CD4-positive, CD25-positive, alpha-beta regulatory T cell (primary cell): ENCODE measurements at regions not wholly inside any gene's neighbourhood (a gene's known extent, or its start where the extent isn't known, plus 50 kb on each side); places are given as distances from the start of the nearest gene placed in this dataset.

Source experiments
- ATAC-seq, 2 donors: fragments of 150-1000 bp; cut with Tn5 transposase; one replicate each; pipeline ENCODE4 v1.10.0; 2021; ENCODE audit warnings: low read depth in 2 of 2, moderate number of reproducible peaks in 2 of 2, moderate library complexity in 1 of 2
- DNase-seq, 3 donors: peaks; one replicate each; pipeline versions ENCODE4 v3.0.0 to v3.0.0-alpha.2; 2012 to 2022; ENCODE audit warnings: mixed read lengths in 1 of 3
- H3K27ac ChIP-seq: one replicate; pipeline ENCODE4 v1.7.0; 2013; ENCODE audit warnings: mild to moderate bottlenecking, low read length; ENCODE audit not compliant: insufficient read depth, poor library complexity, severe bottlenecking
- H3K27me3 ChIP-seq: one replicate; pipeline ENCODE4 v1.7.0; 2013; ENCODE audit warnings: low read length; ENCODE audit not compliant: control insufficient read depth, insufficient read depth
- H3K36me3 ChIP-seq: one replicate; pipeline ENCODE4 v1.7.0; 2013; ENCODE audit warnings: mild to moderate bottlenecking, low read length, moderate library complexity; ENCODE audit not compliant: control insufficient read depth, insufficient read depth
- H3K4me1 ChIP-seq: 2 replicates; pipeline ENCODE4 v1.7.0; 2013; ENCODE audit warnings: mild to moderate bottlenecking, low read length; ENCODE audit not compliant: insufficient read depth, control insufficient read depth, poor library complexity, severe bottlenecking
- H3K4me3 ChIP-seq: one replicate; pipeline ENCODE4 v1.7.0; 2013; ENCODE audit warnings: low read depth, mild to moderate bottlenecking, low read length, moderate library complexity
- H3K9me3 ChIP-seq, 2 experiments: 1 replicate in 1 of 2; 2 replicates in 1 of 2; pipeline ENCODE4 v1.7.0; 2013; ENCODE audit warnings: low read length in 2 of 2, mild to moderate bottlenecking in 1 of 2, moderate library complexity in 1 of 2; ENCODE audit not compliant: control insufficient read depth in 2 of 2
- H3K27ac Mint-ChIP-seq, 3 donors: one replicate each; pipeline ENCODE4 v1.8.0; 2020 to 2022; ENCODE audit warnings: mild to moderate bottlenecking in 3 of 3, mixed read lengths in 3 of 3, moderate library complexity in 2 of 3
- H3K27me3 Mint-ChIP-seq: one replicate; pipeline ENCODE4 v1.8.0; 2022; ENCODE audit warnings: mild to moderate bottlenecking, mixed read lengths
- H3K36me3 Mint-ChIP-seq: one replicate; pipeline ENCODE4 v1.8.0; 2020; ENCODE audit warnings: mixed read lengths
- H3K4me1 Mint-ChIP-seq, 4 donors: one replicate each; pipeline ENCODE4 v1.8.0; 2020 to 2022; ENCODE audit warnings: mixed read lengths in 4 of 4, mild to moderate bottlenecking in 1 of 4
- H3K4me3 Mint-ChIP-seq, 4 donors: one replicate each; pipeline ENCODE4 v1.8.0; 2020 to 2022; ENCODE audit warnings: mild to moderate bottlenecking in 4 of 4, mixed read lengths in 4 of 4, moderate library complexity in 3 of 4
- H3K9me3 Mint-ChIP-seq, 7 donors: one replicate each; pipeline ENCODE4 v1.8.0; 2020 to 2022; ENCODE audit warnings: mixed read lengths in 7 of 7, mild to moderate bottlenecking in 3 of 7, moderate library complexity in 2 of 7

- H3K36me3 ChIP-seq, result no peaks in the 10 kb centered on the region
- no peak overlapping the region for H3K4me3 ChIP-seq
- no peak for ATAC-seq
- no peaks in the 10 kb centered on the region for H3K4me1 ChIP-seq
- Mint-ChIP-seq H3K4me3 (no peak overlapping the region), H3K27me3 (no peaks in the 10 kb centered on the region), H3K36me3 (no peaks in the 10 kb centered on the region), H3K9me3 (peaks cover 0 to 6% (median under 1%) of the 10 kb centered on the region in 7 donors), H3K27ac (no peak overlapping the region), H3K4me1 (no peaks in the 10 kb centered on the region)
- H3K27ac ChIP-seq, result no peak overlapping the region
- no peaks in the 10 kb centered on the region for H3K27me3 ChIP-seq
- H3K9me3 ChIP-seq, result no peaks in the 10 kb centered on the region
- peak in 1 of 3 donors; percentile 17 for DNase-seq
Observed at GRCh38 chr3:104102386-104102785, 1264.3 kb upstream of the ALCAM start.

- DNase-seq, result no peak
- H3K4me3 Mint-ChIP-seq, result no peak overlapping the region
- no peaks in the 10 kb centered on the region for H3K36me3 Mint-ChIP-seq
- Histone ChIP-seq H3K27me3 (no peaks in the 10 kb centered on the region), H3K27ac (no peak overlapping the region), H3K9me3 (no peaks in the 10 kb centered on the region), H3K4me1 (no peaks in the 10 kb centered on the region), H3K36me3 (no peaks in the 10 kb centered on the region), H3K4me3 (no peak overlapping the region)
- no peaks in the 10 kb centered on the region for H3K27me3 Mint-ChIP-seq
- ATAC-seq, result no peak
- peak overlapping the region in 1 of 3 donors; percentile 58 for H3K27ac Mint-ChIP-seq
- peaks cover 0 to 4% (median 0%) of the 10 kb centered on the region in 7 donors for H3K9me3 Mint-ChIP-seq
- no peaks in the 10 kb centered on the region for H3K4me1 Mint-ChIP-seq
Observed at GRCh38 chr3:104106276-104106675, 1260.4 kb upstream of the ALCAM start.

- Mint-ChIP-seq H3K9me3 (peaks cover 0 to 5% (median 0%) of the 10 kb centered on the region in 7 donors), H3K27ac (no peak overlapping the region), H3K27me3 (no peaks in the 10 kb centered on the region), H3K4me3 (no peak overlapping the region), H3K4me1 (peaks cover 0 to 5% (median 0%) of the 10 kb centered on the region in 4 donors), H3K36me3 (no peaks in the 10 kb centered on the region)
- Histone ChIP-seq H3K9me3 (peaks cover 0 to 1% of the 10 kb centered on the region in 2 experiments), H3K4me1 (no peaks in the 10 kb centered on the region), H3K4me3 (no peak overlapping the region), H3K36me3 (no peaks in the 10 kb centered on the region), H3K27me3 (no peaks in the 10 kb centered on the region), H3K27ac (no peak overlapping the region)
- ATAC-seq (no peak), DNase-seq (no peak)
Observed at GRCh38 chr3:104108522-104108921, 1258.2 kb upstream of the ALCAM start.

GRCh38 chr3:104126463-104126862 is 1240.2 kb upstream of the ALCAM start:
- no peak overlapping the region for H3K4me3 ChIP-seq
- H3K36me3 ChIP-seq, result no peaks in the 10 kb centered on the region
- Mint-ChIP-seq H3K9me3 (peaks cover 0 to 31% (median 5%) of the 10 kb centered on the region in 7 donors), H3K4me1 (no peaks in the 10 kb centered on the region), H3K27me3 (no peaks in the 10 kb centered on the region), H3K4me3 (no peak overlapping the region), H3K27ac (no peak overlapping the region), H3K36me3 (no peaks in the 10 kb centered on the region)
- no peak overlapping the region for H3K27ac ChIP-seq
- H3K4me1 ChIP-seq, result no peaks in the 10 kb centered on the region
- DNase-seq (no peak), ATAC-seq (no peak)
- peaks cover 0 to 3% of the 10 kb centered on the region in 2 experiments for H3K9me3 ChIP-seq
- no peaks in the 10 kb centered on the region for H3K27me3 ChIP-seq

- no peaks in the 10 kb centered on the region for H3K27me3 Mint-ChIP-seq
- H3K27ac ChIP-seq, result no peak overlapping the region
- no peaks in the 10 kb centered on the region for H3K36me3 Mint-ChIP-seq
- peaks cover 0 to 3% of the 10 kb centered on the region in 2 experiments for H3K9me3 ChIP-seq
- H3K4me1 Mint-ChIP-seq, result no peaks in the 10 kb centered on the region
- no peaks in the 10 kb centered on the region for H3K4me1 ChIP-seq
- peaks cover 0 to 31% (median 5%) of the 10 kb centered on the region in 7 donors for H3K9me3 Mint-ChIP-seq
- H3K4me3 ChIP-seq, result no peak overlapping the region
- no peaks in the 10 kb centered on the region for H3K36me3 ChIP-seq
- ATAC-seq, result no peak
- no peak overlapping the region for H3K4me3 Mint-ChIP-seq
- H3K27ac Mint-ChIP-seq, result no peak overlapping the region
- no peaks in the 10 kb centered on the region for H3K27me3 ChIP-seq
- no peak for DNase-seq
Observed at GRCh38 chr3:104126864-104127553, 1239.7 kb upstream of the ALCAM start.

- Mint-ChIP-seq H3K4me1 (no peaks in the 10 kb centered on the region), H3K4me3 (no peak overlapping the region), H3K36me3 (no peaks in the 10 kb centered on the region), H3K27me3 (no peaks in the 10 kb centered on the region), H3K27ac (no peak overlapping the region), H3K9me3 (peaks cover 0 to 31% (median 5%) of the 10 kb centered on the region in 7 donors)
- Histone ChIP-seq H3K9me3 (peaks cover 0 to 3% of the 10 kb centered on the region in 2 experiments), H3K4me3 (no peak overlapping the region), H3K27me3 (no peaks in the 10 kb centered on the region), H3K36me3 (no peaks in the 10 kb centered on the region), H3K4me1 (no peaks in the 10 kb centered on the region), H3K27ac (no peak overlapping the region)
- ATAC-seq (no peak), DNase-seq (no peak)
Observed at GRCh38 chr3:104127830-104128229, 1238.9 kb upstream of the ALCAM start.

- H3K4me3 ChIP-seq, result no peak overlapping the region
- Mint-ChIP-seq H3K9me3 (peaks cover 0 to 20% (median 7%) of the 10 kb centered on the region in 7 donors), H3K36me3 (no peaks in the 10 kb centered on the region), H3K27ac (no peak overlapping the region), H3K4me3 (peak overlapping the region in 1 of 4 donors; percentile 10), H3K4me1 (no peaks in the 10 kb centered on the region), H3K27me3 (no peaks in the 10 kb centered on the region)
- ATAC-seq (no peak), DNase-seq (no peak)
- H3K27me3 ChIP-seq, result no peaks in the 10 kb centered on the region
- no peak overlapping the region for H3K27ac ChIP-seq
- no peaks in the 10 kb centered on the region for H3K4me1 ChIP-seq
- peaks cover 0 to 3% of the 10 kb centered on the region in 2 experiments for H3K9me3 ChIP-seq
- no peaks in the 10 kb centered on the region for H3K36me3 ChIP-seq
Observed at GRCh38 chr3:104132566-104133403, 1233.9 kb upstream of the ALCAM start.
